Right ventricle myocardium superior (tissue), 1 donor: ENCODE measurements at regions not wholly inside any gene's neighbourhood (a gene's known extent, or its start where the extent isn't known, plus 50 kb on each side); places are given as distances from the start of the nearest gene placed in this dataset.

Experiments used
- ATAC-seq: fragments of 200-7000 bp; cut with Tn5 transposase; one replicate; pipeline ENCODE4 v1.9.1; 2020; ENCODE audit warnings: mild to moderate bottlenecking; ENCODE audit not compliant: poor library complexity
- DNase-seq: peaks from one replicate; pipeline ENCODE4 v3.0.0-alpha.2; 2020
- intact Hi-C: fragments of 100-400 bp; cut with DNase I; formaldehyde crosslinking; loops from one replicate; pipeline ENCODE4 v1.11.2; 2022
- donor health status: DM: no; HTN: yes; CAD: no; lungs with severe emphysema.

GRCh38 chr3:64342940-64343688 lies 117.8 kb upstream of the PRICKLE2 start:
- ATAC-seq (no peak), DNase-seq (no peak)
- intact Hi-C loops = no loop called here

- intact Hi-C loops = no loop called here
- ATAC-seq (no peak), DNase-seq (no peak)
Measured at GRCh38 chr3:64341296-64341695, 116.0 kb upstream of the PRICKLE2 start.

GRCh38 chr3:64340641-64341101 lies 115.4 kb upstream of the PRICKLE2 start:
- intact Hi-C loops = no loop called here

GRCh38 chr3:64336488-64336887 lies 111.2 kb upstream of the PRICKLE2 start:
- intact Hi-C loops = no loop called here
- DNase-seq (no peak), ATAC-seq (no peak)

More at GRCh38 chr3:64340641-64341101, 115.4 kb upstream of the PRICKLE2 start:
- DNase-seq = no peak
- no peak for ATAC-seq

GRCh38 chr3:64332459-64333350 lies 107.4 kb upstream of the PRICKLE2 start:
- ATAC-seq = no peak
- no peak for DNase-seq

GRCh38 chr3:64331605-64332004 lies 106.3 kb upstream of the PRICKLE2 start:
- intact Hi-C loops = no loop called here
- no peak for ATAC-seq
- no peak for DNase-seq

More at GRCh38 chr3:64332459-64333350, 107.4 kb upstream of the PRICKLE2 start:
- intact Hi-C loops = no loop called here

GRCh38 chr3:64329037-64329436 lies 103.8 kb upstream of the PRICKLE2 start:
- intact Hi-C loops = no loop called here

GRCh38 chr3:64327100-64327804 lies 102.0 kb upstream of the PRICKLE2 start:
- intact Hi-C loops = no loop called here
- peak; percentile 79 for DNase-seq
- ATAC-seq = peak; percentile 97

More at GRCh38 chr3:64329037-64329436, 103.8 kb upstream of the PRICKLE2 start:
- DNase-seq = no peak
- no peak for ATAC-seq

- intact Hi-C loops = no loop called here
- ATAC-seq = no peak
Measured at GRCh38 chr3:64321747-64322146, 96.5 kb upstream of the PRICKLE2 start.

GRCh38 chr3:64319391-64319790 lies 94.1 kb upstream of the PRICKLE2 start:
- ATAC-seq (no peak), DNase-seq (no peak)
- intact Hi-C loops = no loop called here

More at GRCh38 chr3:64321747-64322146, 96.5 kb upstream of the PRICKLE2 start:
- DNase-seq = no peak

GRCh38 chr3:64318668-64319271 lies 93.5 kb upstream of the PRICKLE2 start:
- ATAC-seq = peak; percentile 62
- intact Hi-C loops = no loop called here

GRCh38 chr3:64318001-64318400 lies 92.7 kb upstream of the PRICKLE2 start:
- no peak for DNase-seq
- intact Hi-C loops = no loop called here
- no peak for ATAC-seq

More at GRCh38 chr3:64318668-64319271, 93.5 kb upstream of the PRICKLE2 start:
- DNase-seq = no peak

GRCh38 chr3:64316971-64317370 lies 91.7 kb upstream of the PRICKLE2 start:
- no peak for ATAC-seq
- intact Hi-C loops = no loop called here
- DNase-seq = no peak

- intact Hi-C loops = no loop called here
- DNase-seq (no peak), ATAC-seq (no peak)
Measured at GRCh38 chr3:64311424-64312061, 86.3 kb upstream of the PRICKLE2 start.

GRCh38 chr3:64308931-64309330 lies 83.7 kb upstream of the PRICKLE2 start:
- no peak for ATAC-seq
- no peak for DNase-seq

GRCh38 chr3:64306745-64307144 lies 81.5 kb upstream of the PRICKLE2 start:
- DNase-seq = no peak
- intact Hi-C loops = no loop called here
- ATAC-seq = no peak

More at GRCh38 chr3:64308931-64309330, 83.7 kb upstream of the PRICKLE2 start:
- intact Hi-C loops = no loop called here

GRCh38 chr3:64305731-64306130 lies 80.5 kb upstream of the PRICKLE2 start:
- intact Hi-C loops = no loop called here
- DNase-seq = no peak
- ATAC-seq = no peak

- intact Hi-C loops = no loop called here
- no peak for ATAC-seq
- no peak for DNase-seq
Measured at GRCh38 chr3:64304828-64305410, 79.7 kb upstream of the PRICKLE2 start.
